AG04449 (cell line): ENCODE measurements at regions not wholly inside any gene's neighbourhood (a gene's known extent, or its start where the extent isn't known, plus 50 kb on each side); places are given as distances from the start of the nearest gene placed in this dataset.

Source experiments
- CTCF ChIA-PET: fragments of 350-600 bp; formaldehyde crosslinking; extraction: SDS; loops from one replicate; lab custom pipeline; 2021; ENCODE audit warnings: antibody characterized with exemption; lab: Yijun Ruan, JAX
- POLR2A ChIA-PET: fragments of 400-600, 350-600 bp; formaldehyde crosslinking; extraction: SDS; loops from one replicate; lab custom pipeline; 2020; ENCODE audit warnings: antibody characterized with exemption, inconsistent platforms; lab: Yijun Ruan, JAX
- DNase-seq: peaks from one replicate; pipeline ENCODE4 v3.0.0-alpha.2; 2010; ENCODE audit warnings: low read depth, low spot score
- H3K4me3 ChIP-seq: 2 replicates; pipeline ENCODE4 v1.5.1; 2011; ENCODE audit warnings: low read depth, mild to moderate bottlenecking, control low read depth, low read length
- TF ChIP-seq, protein P1 (sequence below): IDR thresholded peaks from one replicate; pipeline ENCODE4 v1.5.1; 2011; ENCODE audit warnings: mild to moderate bottlenecking, moderate library complexity, low read length, control low read depth, inconsistent platforms; ENCODE audit not compliant: insufficient read depth; ENCODE audit errors: missing control alignments

DNA sequence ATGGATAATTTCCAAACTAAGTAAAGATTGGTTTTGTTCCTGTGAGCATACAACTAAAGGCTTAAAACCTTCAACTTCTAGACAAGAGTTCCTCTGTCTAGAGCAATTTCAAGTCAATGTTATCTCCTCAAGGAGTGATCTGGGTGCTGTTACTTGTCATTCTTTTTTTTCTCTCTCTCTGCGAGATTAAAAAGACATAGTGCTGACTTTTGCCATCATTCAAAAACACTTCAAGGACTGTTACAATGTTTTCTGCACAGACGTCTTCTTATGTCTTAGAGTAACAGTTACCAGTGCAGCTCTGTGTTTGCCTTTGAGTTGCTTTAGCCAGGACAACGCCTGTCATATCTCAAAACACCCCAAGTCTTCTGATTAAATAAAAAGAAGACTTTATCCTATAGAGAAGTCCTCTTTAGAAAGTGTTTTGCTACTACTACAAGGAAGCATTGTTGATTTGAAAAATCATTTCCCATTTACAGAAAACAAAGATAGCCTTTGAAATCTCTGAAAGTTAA lies 263.5 kb upstream of the FERD3L start:
- H3K4me3 ChIP-seq, result no peak overlapping the region
- ChIA-PET POLR2A (no interaction called here), CTCF (no interaction called here)
- TF ChIP-seq, protein P1, sequence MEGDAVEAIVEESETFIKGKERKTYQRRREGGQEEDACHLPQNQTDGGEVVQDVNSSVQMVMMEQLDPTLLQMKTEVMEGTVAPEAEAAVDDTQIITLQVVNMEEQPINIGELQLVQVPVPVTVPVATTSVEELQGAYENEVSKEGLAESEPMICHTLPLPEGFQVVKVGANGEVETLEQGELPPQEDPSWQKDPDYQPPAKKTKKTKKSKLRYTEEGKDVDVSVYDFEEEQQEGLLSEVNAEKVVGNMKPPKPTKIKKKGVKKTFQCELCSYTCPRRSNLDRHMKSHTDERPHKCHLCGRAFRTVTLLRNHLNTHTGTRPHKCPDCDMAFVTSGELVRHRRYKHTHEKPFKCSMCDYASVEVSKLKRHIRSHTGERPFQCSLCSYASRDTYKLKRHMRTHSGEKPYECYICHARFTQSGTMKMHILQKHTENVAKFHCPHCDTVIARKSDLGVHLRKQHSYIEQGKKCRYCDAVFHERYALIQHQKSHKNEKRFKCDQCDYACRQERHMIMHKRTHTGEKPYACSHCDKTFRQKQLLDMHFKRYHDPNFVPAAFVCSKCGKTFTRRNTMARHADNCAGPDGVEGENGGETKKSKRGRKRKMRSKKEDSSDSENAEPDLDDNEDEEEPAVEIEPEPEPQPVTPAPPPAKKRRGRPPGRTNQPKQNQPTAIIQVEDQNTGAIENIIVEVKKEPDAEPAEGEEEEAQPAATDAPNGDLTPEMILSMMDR, result no peak
- no peak for DNase-seq

DNA sequence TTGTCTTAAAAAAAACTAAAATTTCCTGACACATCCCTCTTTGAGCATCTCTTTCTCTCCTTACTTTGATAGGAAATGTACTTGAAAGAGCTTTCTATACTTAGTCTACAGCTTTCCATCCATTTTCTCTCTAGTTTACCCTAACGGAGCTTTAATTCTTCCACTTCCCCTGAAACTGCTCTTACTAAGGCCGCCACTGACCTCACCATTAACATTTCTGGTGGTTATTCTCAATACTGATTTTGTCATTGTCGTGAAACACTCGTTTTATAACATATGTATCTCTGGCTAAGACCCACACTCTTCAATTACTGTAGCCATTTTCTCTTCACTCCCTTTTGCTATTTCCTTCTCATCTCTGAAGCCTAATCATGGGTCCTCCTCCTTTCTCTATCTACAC lies 262.0 kb upstream of the FERD3L start:
- H3K4me3 ChIP-seq, result no peak overlapping the region
- ChIA-PET POLR2A (no interaction called here), CTCF (interaction anchor here (1.2 kb wide), 1 partner anchor 289 kb away, joined by 3 read pairs; no protein-coding TSS in a partner anchor)
- TF ChIP-seq, protein P1, result no peak
- DNase-seq, result no peak

DNA sequence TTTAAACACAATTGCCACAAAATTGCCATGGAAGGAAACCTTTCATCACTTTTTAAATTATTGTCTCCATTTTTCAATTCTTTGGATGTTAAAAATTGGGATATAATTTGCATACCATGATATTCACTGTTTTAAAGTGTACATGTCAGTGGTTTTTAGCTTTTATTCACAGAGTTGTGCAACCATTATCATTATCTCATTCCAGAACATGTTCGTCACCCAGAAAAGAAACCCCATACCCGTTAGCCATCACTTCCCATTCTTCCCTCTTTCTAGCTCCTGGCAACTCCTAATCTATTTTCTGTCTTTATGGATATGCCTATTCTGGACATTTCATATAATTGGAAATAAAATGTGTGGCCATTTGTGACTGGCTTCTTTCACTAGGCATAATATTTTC lies 260.3 kb upstream of the FERD3L start:
- ChIA-PET POLR2A (interaction anchor here (1.3 kb wide), 1 partner anchor 17 kb away, joined by 4 read pairs; no protein-coding TSS in a partner anchor), CTCF (interaction anchor here (1.1 kb wide), 1 partner anchor 815 kb away, joined by 3 read pairs; no protein-coding TSS in a partner anchor)
- TF ChIP-seq, protein P1, result no peak
- DNase-seq, result no peak
- no peak overlapping the region for H3K4me3 ChIP-seq

DNA sequence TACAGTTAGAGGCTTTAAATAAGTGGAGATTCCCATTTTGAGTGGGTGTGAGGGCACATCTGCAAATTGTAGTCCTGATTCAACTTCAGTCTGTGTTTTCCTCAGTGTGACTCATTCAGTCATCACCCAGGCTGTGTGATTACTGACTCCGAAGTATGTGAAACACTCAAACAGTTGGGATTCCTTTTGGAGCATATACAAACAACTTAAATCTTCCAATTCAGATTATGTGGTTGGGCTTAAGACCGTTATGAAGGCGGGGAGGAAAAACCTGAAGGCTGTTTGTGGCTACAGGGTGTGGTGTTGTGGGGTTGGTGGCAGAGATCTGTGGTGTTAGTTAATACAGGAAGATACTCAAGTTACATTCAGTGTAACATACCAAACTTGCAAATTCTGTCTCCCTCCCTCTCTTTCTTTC lies 259.7 kb upstream of the FERD3L start:
- CTCF ChIA-PET, result no interaction called here
- H3K4me3 ChIP-seq, result no peak overlapping the region
- TF ChIP-seq, protein P1, result no peak
- POLR2A ChIA-PET, result interaction anchor here (0.7 to 1.3 kb wide), 2 partner anchors 8 to 17 kb away, joined by 3 to 4 read pairs; no protein-coding TSS in a partner anchor
- DNase-seq, result peak; percentile 97

DNA sequence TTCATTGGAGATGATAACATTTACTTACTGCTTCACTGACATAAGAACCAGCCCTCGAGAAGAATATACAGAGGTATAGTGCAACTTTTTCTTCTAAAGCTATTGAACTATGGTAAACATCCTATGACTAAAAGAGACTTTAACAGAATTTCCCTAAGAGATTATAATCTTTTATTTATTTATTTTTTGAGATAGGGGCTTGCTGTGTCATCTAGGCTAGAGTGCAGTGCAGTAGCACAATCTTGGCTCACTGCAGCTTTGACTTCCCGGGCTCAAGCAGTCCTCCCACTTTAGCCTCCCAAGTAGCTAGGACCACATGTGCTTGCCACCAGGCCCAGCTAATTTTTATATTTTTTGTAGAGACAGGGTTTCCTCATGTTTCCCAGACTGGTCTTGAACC lies 258.5 kb upstream of the FERD3L start:
- ChIA-PET POLR2A (no interaction called here), CTCF (interaction anchor here (1.4 to 1.7 kb wide), 2 partner anchors 15 to 281 kb away, joined by 3 to 4 read pairs; no protein-coding TSS in a partner anchor)
- TF ChIP-seq, protein P1, result no peak
- DNase-seq, result no peak
- H3K4me3 ChIP-seq, result no peak overlapping the region

DNA sequence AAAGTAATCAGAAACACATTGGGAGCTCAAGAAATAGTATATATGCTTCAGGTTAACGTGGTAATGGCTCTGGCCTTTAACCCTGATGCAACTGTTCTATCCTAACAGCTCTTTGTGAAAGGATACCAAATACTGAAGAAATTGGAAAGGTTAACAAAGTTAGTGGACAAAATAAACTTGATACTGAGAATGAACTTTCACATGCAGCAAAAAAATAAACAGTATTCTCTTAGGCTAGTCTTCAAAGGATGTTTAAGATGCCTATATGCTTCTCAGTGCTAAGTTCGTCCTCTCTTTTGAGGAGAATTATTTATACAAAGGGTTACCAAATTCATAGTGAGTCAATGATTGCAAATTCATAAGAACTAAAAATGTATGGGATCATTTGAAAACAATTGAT lies 256.2 kb upstream of the FERD3L start:
- CTCF ChIA-PET, result no interaction called here
- TF ChIP-seq, protein P1, result no peak
- POLR2A ChIA-PET, result no interaction called here
- H3K4me3 ChIP-seq, result no peak overlapping the region
- DNase-seq, result no peak
